ENCODE measurements at regions not wholly inside any gene's neighbourhood (a gene's known extent, or its start where the extent isn't known, plus 50 kb on each side); places are given as distances from the start of the nearest gene placed in this dataset.

DNA sequence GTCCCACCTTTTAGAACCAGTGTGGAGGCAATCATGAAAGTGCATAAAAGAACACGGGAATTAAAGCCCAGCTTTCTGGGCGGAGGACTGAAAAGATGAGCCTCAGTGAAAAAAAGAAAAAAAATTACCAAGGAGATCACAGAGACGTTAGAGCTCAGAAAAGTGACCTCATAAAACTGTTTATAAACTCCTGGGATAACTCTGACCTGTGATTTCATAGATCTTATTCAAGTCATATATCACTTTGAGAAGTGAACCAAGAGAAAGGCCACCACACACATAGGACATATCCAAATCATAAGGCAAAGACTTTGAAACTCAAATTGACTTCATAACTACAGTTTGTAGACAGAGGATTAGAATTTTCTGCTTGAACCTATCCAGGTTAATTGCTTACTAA lies 90.1 kb downstream of the KCNJ2 start:
- in situ Hi-C loops (cut with HindIII; ENCODE audit: low sequenced_read_pairs) = no loop called here
- DNase-seq (ENCODE audit: low read depth) = no peak
- H3K4me3 ChIP-seq (ENCODE audit: low read depth, low read length) = no peak overlapping the region
- TF ChIP-seq, protein P1, sequence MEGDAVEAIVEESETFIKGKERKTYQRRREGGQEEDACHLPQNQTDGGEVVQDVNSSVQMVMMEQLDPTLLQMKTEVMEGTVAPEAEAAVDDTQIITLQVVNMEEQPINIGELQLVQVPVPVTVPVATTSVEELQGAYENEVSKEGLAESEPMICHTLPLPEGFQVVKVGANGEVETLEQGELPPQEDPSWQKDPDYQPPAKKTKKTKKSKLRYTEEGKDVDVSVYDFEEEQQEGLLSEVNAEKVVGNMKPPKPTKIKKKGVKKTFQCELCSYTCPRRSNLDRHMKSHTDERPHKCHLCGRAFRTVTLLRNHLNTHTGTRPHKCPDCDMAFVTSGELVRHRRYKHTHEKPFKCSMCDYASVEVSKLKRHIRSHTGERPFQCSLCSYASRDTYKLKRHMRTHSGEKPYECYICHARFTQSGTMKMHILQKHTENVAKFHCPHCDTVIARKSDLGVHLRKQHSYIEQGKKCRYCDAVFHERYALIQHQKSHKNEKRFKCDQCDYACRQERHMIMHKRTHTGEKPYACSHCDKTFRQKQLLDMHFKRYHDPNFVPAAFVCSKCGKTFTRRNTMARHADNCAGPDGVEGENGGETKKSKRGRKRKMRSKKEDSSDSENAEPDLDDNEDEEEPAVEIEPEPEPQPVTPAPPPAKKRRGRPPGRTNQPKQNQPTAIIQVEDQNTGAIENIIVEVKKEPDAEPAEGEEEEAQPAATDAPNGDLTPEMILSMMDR (IDR thresholded peaks at IDR 0.05; ENCODE audit: low read depth, low read length, missing control alignments) = no peak

GRCh38 chr17:70261170-70261569 lies 91.8 kb downstream of the KCNJ2 start:
- no peak for DNase-seq (ENCODE audit: low read depth)
- TF ChIP-seq, protein P1 (IDR thresholded peaks at IDR 0.05; ENCODE audit: low read depth, low read length, missing control alignments) = no peak
- no peak overlapping the region for H3K4me3 ChIP-seq (ENCODE audit: low read depth, low read length)
- in situ Hi-C loops (cut with HindIII; ENCODE audit: low sequenced_read_pairs) = no loop called here

DNA sequence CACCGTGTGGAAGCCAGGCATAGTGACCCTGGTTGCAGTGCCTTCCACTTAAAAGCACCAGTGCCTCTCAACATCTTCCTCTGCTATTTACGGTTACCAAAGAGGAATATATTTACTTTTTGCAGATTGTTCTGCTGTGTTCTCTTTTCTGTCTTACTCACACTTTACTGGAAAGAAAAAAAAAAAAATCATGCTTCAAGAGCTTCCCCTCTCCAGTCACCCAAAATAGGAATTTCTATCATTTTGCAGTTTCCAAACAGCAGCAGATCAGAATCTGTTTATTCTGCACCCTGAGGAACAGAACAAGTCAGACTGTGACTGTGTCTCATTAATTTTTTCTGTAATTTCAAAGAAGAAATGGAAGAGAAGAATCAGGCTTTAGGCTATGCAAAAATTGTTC lies 96.1 kb downstream of the KCNJ2 start:
- in situ Hi-C loops (cut with HindIII; ENCODE audit: low sequenced_read_pairs) = no loop called here
- TF ChIP-seq, protein P1 (IDR thresholded peaks at IDR 0.05; ENCODE audit: low read depth, low read length, missing control alignments) = no peak
- no peak overlapping the region for H3K4me3 ChIP-seq (ENCODE audit: low read depth, low read length)
- DNase-seq (ENCODE audit: low read depth) = no peak

DNA sequence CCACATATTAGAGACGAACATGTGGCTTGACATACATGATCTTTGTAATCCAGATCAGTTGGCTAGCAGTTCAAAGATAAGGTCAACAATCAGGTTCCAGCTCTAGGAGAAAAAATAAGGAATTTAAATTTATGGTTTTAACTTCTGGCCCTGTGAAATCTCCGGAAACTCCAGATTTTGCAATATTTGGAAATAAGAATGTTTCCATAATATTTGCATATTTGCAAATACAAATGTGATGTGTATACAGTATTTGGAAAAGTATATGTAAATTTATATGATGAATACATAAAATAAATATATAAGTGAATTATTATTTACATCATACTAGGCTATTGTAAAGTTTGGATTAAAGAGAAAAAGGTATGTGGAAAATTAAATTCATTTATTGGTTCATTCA lies 97.1 kb downstream of the KCNJ2 start:
- in situ Hi-C loops (cut with HindIII; ENCODE audit: low sequenced_read_pairs) = no loop called here
- DNase-seq (ENCODE audit: low read depth) = no peak
- no peak overlapping the region for H3K4me3 ChIP-seq (ENCODE audit: low read depth, low read length)
- TF ChIP-seq, protein P1 (IDR thresholded peaks at IDR 0.05; ENCODE audit: low read depth, low read length, missing control alignments) = no peak

- no peak for DNase-seq (ENCODE audit: low read depth)
- in situ Hi-C loops (cut with HindIII; ENCODE audit: low sequenced_read_pairs) = no loop called here
These were observed 99.1 kb downstream of the KCNJ2 start for GRCh38 chr17:70268383-70268782.

DNA sequence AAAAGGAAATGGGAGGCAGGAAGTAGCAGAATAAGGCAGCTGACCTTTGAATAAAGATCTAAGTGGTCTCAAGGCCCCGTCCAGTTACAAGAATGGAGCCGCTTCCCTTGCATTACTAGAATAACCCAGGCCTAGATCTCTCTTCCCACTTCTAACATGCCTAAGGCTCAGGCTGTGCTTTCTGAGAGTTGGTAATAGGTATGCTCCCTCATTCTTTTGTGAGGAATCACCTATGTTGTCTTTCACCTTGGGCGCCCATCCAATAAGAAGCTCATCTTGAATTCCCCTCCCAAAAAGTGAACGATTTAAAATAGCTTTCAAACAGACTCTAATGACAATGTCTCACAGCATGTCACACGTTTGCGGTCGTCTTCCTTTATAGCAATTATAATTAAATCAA lies 101.2 kb downstream of the KCNJ2 start:
- in situ Hi-C loops (cut with HindIII; ENCODE audit: low sequenced_read_pairs) = no loop called here
- no peak for DNase-seq (ENCODE audit: low read depth)
- TF ChIP-seq, protein P1 (IDR thresholded peaks at IDR 0.05; ENCODE audit: low read depth, low read length, missing control alignments) = no peak
- H3K4me3 ChIP-seq (ENCODE audit: low read depth, low read length) = no peak overlapping the region

More at GRCh38 chr17:70268383-70268782, 99.1 kb downstream of the KCNJ2 start:
- H3K4me3 ChIP-seq (ENCODE audit: low read depth, low read length) = no peak overlapping the region
- TF ChIP-seq, protein P1 (IDR thresholded peaks at IDR 0.05; ENCODE audit: low read depth, low read length, missing control alignments) = no peak

GRCh38 chr17:70271200-70271599 lies 101.9 kb downstream of the KCNJ2 start:
- DNase-seq (ENCODE audit: low read depth) = no peak
- TF ChIP-seq, protein P1 (IDR thresholded peaks at IDR 0.05; ENCODE audit: low read depth, low read length, missing control alignments) = no peak
- H3K4me3 ChIP-seq (ENCODE audit: low read depth, low read length) = no peak overlapping the region
- in situ Hi-C loops (cut with HindIII; ENCODE audit: low sequenced_read_pairs) = no loop called here

Data from astrocyte of the cerebellum (primary cell).